ENCODE measurements at regions not wholly inside any gene's neighbourhood (a gene's known extent, or its start where the extent isn't known, plus 50 kb on each side); places are given as distances from the start of the nearest gene placed in this dataset.
"Not testable (repeated sequence)": the region's sequence is repeated elsewhere in the genome, so short reads cannot be mapped to it uniquely, and the experiment has no call there.

DNA sequence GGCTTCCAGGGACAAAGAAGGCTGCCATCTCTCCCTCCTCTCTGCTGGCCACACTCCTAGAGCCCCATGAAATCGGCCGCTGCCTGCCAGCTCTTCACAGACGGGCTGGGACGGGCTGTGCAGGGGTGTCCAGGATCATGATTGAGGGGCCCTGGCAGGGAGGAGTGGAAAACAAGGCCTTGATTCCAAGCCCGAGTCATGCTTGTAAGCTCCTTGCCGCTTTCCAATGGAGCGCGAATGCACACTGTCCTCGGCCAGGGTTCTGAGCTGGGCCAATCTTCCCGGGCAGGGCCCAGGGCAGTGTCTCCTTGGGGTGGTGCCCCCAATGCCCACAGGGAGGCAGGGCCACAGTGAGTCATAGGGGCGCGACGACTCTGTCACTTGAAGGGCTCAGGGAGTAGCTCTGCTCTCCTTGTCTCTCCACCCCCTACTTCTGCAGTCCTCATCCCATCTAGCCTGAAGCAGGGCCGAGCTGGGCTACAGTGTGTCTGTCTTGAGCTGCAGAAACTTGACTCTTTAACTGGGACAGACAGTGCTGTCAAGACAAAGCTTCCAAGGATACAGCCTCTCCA is 186.2 kb upstream of the SVIL start:
- DNase-seq: no peak

DNA sequence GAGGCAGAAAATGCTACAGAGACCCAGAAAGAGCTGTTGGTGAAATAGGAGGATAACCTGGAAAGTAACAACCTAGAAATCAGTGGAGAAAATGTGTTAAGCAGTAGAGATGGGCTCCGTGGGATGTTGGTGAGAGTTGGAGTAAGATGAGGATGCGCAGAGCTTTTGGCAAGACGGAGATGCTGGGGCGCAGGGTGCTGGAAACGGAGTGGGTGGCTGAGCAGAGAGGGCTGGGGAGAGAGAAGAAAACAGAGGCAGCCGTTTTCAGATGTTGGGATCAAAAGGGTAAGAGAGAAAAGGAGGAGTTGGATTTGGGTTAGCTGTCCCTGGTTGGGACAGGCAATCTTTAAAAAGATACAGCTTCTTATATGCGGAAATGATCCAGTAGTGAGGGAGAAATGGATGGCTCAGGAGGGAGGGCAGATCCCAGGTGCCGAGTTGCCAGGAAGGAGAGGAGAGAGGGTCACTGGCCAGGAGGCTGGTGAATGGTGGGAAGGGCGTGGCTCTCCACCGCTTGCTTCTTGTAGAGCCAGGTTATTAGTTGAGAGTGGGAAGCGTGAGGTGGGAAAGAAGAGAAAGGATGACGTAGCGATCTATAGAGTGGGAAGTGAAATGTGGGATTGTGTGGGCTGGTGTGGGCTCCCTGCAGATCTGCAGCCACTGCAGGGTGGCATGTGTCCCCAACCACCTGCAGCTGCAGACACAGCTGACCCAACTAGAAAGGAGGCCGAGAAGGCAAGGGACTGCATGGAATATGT is 182.2 kb upstream of the SVIL start:
- no peak for DNase-seq

DNA sequence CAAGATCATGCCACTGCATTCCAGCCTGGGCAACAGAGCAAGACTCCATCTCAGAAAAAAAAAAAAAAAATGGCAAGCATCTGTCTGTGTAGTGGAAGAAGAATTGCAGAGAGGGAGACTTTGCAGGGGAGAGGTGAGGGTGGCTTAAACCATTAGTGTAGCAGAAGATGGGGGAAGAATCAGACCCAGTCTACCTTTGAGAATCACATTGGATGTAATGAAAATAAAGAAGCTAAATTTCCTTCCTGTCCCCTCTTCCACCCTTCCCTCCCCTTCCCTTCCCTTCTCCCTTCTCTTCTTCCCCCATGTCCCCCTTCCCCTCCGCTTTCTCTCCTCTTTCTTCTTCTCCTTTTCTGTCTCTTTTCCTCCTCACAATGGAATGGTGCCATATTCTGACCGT is 180.8 kb upstream of the SVIL start:
- DNase-seq: no peak

DNA sequence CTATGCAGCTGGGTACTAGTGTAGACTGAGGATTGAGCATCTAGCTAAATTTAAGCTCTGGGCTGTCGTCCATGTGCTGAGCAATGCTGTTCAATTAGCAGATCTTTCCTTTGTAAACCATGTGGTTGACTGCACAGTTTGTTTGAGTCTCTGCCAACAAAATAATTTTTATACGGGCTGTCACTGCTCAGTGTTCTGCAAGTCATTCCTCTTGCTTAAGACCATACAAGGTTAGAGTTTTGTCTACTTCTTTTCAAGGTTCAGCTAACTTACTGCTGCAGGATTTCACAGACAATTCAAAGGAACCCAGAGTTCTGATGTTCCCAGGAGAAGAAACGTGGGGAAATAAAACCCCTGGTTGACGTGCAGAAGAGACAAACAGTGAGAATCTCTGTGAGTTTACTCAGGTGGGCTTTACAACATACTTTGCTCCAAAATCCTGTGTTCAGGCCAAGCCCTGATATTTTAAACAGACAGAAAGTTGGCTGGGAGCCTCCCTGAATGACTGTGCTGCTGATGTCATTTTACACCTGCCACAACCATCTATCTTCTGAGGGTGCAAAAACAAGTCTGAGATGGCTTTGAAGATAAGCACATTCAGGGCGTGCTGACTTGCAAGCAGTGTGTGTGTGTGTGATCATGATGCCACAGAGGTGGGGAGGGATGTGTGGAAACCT is 177.1 kb upstream of the SVIL start:
- no peak for DNase-seq

GRCh38 chr10:29810816-29811215 is 176.0 kb upstream of the SVIL start:
- DNase-seq: no peak

GRCh38 chr10:29810231-29810630 is 175.5 kb upstream of the SVIL start:
- DNase-seq: not testable (repeated sequence)

GRCh38 chr10:29809383-29809782 is 174.6 kb upstream of the SVIL start:
- no peak for DNase-seq

DNA sequence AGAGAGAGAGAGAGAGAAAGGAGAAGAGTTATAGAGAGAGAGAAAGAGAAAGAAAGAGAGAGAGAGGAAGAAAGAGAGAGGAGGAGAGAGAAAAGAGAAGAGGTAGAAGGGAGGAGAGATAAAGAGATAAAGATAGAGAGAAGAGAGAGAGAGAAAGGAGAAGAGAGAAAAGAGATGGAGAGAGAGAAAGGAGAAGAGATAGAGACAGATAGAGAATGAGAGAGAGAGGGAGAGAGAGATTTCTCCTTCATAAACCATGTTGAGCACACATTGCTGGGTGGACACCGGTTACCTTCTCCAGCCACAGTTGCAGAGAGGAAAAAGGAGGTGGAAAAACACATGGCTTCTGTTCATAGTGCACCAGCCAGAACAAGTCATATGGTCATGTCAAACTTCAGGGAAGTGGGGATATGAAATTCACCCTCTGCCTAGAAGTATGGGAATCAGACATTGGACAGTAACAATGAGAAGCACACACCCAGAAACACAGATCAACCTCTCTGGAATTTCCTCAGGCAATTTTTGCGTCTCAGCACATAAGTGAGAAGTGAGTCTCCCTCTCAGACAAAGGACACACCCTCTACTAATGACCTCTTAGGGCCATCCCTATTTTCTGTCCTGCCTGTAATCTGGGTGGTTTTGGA is 172.5 kb upstream of the SVIL start:
- DNase-seq: no peak

DNA sequence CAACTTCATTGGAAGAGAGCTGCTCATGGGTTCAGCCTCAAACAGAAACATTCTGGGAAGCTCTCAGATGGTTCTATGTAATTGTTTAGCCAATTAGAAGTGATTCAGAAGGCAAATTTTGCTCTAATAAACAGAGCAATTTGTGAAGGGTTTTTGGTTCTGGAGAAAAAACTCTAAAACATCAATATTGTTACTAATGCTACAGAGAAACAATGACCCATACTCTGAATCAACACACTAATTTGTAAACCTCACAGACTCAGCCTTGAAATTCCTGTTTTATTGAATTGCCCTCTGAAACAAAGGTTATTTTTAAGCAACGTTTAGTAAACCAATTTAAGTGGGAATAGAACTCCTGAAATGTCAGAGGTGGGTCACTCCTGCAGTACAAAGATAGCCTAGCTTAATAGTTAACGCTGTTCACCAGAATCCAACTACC is 171.6 kb upstream of the SVIL start:
- no peak for DNase-seq

GRCh38 chr10:29805134-29805723 is 170.5 kb upstream of the SVIL start:
- DNase-seq: no peak

- no peak for DNase-seq
These were observed 169.5 kb upstream of the SVIL start for GRCh38 chr10:29804025-29804852.

DNA sequence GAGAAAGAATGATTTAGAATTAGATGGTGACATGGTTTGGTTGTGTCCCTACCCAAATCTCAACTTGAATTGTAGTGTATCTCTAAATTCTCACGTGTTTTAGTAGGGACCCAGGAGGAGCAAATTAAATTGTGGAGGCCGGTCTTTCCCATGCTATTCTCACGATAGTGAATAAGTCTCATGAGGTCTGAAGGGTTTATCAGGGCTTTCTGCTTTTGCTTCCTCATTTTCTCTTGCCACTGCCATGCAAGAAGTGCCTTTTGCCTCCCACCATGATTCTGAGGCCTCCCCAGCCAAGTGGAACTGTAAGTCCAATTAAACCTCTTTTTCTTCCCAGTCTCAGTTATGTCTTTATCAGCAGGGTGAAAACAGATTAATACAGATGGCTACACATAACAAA is 167.4 kb upstream of the SVIL start:
- no peak for DNase-seq

DNA sequence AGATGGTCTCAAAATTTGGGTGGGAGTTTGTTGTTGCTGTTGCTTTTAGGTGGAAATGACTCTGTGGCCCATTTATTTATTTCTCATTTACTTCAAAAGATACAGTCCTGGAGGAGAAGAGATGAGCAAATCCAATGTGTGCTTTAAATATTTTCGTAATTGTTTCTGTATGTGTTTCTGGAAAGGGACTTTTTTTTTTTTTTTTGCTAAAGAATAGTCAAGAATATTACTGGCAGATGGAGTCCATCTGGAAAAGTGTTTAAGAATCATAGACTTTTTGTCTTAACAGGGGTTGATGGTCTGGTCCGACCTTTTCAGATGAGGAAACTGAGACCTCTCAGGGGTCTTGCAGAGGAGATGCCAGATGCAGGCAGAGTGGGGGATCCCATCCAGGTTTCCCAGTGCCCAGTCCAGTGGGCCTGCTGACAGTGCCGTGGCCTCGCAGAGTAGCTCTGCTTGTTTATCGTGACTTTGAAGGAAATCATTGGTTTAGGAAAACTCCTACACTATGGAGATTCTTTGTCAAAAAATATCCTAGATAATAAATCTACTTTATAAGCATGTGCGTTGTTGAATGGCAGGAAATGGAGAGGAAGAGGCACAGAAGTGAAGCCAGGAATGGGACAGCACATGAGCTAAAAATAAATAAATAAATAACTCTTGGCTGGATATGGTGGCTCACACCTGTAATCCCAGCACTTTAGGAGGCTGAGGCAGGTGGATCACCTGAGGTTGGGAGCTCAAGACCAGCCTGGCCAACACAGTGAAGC is 164.3 kb upstream of the SVIL start:
- DNase-seq: no peak

- no peak for DNase-seq
These were observed 162.8 kb upstream of the SVIL start for GRCh38 chr10:29797616-29798015.

DNA sequence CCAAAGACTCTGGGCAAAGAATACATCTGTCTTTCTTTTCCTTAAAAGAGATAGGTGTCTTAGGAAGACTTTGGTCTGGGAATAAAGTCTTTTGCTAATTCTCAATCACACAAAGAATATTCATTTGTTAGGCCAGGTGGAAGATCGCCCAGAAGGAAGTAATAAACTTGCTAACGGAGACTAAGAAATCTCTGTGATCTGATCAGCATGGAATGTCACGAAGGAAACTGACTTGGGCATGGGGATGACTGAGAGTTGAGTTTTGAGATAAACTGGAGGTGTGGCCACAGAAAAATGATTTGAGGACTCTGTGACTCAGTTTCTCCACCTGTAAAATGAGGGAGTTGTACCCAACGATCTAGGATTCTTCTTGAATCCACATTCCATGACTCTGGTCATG is 161.1 kb upstream of the SVIL start:
- DNase-seq: no peak

DNA sequence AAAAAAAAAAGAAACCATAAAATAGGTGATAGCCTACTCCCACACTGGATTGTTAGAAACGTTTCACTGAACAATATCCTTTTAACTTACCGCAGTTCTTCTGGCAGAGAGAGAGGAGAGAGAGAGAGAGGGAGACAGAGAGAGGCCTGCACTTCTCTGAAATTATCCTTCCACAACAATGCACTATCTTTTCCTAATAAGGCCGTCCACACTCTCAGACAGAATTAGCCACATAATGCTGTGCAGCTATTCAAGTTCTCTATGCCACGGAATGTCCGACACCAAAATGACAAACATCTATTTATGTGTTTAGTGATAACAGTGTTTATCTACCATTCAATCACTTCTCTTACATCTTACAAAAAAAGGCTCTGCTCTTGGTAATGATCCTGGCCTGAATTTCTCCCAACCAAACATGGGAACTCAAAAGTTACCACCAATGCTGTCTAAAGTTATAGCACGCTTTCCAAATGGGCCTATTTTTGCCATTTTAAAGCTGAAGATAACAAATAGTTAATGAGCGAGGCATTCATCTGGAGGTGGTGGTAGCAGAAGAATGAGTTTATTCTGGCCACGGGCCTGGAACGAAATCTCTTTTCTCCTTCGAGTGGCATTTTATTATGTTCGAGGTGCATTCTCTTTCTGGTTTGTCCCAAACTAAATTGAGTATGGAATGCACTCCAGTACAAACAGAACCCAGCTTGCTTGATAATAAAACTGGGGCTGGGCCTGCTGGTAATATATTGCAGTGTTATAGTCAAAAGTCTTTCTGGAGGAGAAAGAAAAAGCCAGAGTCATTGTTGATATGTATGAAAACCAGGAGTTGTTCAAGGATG is 160.2 kb upstream of the SVIL start:
- no peak for DNase-seq

DNA sequence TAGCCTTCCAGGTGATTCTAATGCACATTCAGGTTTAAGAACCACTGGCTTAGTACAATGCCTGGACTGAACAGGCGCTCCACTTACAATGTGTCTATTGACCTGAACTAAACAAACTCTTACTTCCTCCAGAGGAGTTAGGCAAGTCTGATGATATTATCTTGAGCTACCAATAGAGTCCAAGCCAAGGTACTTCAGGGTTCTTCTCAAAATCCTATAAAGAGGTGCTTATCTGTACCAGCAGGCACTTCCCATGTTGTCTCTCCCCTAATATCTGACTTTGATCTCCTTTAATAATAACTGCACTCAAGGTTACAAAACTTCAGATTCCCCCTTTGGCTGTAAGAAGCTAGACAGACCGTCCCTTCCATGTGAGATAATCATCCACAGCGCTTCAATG is 157.0 kb upstream of the SVIL start:
- DNase-seq: no peak

GRCh38 chr10:29790207-29790606 is 155.4 kb upstream of the SVIL start:
- no peak for DNase-seq

DNA sequence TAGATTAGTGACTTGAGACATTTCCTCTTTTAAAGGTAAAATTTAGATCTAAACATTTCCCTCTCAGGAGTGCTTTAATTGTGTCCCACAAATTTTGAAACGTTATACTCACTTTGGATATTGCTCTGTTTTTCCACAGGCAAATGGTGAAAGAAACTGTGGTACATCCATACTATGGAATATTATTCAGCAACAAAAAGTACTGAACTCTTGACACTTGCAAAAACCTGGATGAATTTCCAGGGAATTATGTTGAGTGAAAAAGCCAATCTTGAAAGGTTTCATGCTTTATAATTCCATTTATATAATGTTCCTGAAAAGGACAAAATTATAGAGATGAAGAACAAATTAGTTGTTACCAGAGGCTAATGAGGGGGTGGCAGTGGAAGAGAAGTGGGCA is 153.3 kb upstream of the SVIL start:
- DNase-seq: no peak

DNA sequence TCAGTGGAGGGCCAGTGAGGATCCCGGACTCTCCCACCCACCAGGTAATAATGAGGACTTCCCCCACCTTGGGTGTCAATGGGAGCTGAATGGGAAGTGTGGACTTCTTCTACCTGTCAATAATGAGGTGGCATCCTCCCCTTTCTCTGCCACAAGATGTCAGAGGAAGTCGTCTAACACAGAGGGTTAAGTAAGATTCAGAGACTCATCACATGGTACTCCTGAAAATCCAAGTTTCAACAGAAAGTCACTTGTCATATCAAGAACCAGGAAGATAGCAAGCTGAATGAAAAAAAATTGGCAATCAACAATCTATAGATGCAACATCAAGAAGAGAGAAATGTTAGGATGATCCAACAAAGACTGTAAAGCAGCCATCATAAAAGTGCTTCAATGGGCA is 150.9 kb upstream of the SVIL start:
- no peak for DNase-seq
